ENCODE measurements at regions not wholly inside any gene's neighbourhood (a gene's known extent, or its start where the extent isn't known, plus 50 kb on each side); places are given as distances from the start of the nearest gene placed in this dataset.

GRCh38 chr5:162407614-162408013 is 340.0 kb downstream of the GABRG2 start:
- TF ChIP-seq CTCF (IDR thresholded peaks at IDR 0.05; ENCODE audit: low read depth, low read length), result no peak
- DNase-seq (ENCODE audit: low read depth in 2 of 2), result no peak
- no peak overlapping the region for H3K4me3 ChIP-seq (replicated peaks in 1 of 2; ENCODE audit: low read depth in 2 of 2, low read length in 2 of 2)

GRCh38 chr5:162410365-162410764 is 342.8 kb downstream of the GABRG2 start:
- DNase-seq (ENCODE audit: low read depth in 2 of 2), result no peak
- TF ChIP-seq CTCF (IDR thresholded peaks at IDR 0.05; ENCODE audit: low read depth, low read length), result no peak
- no peak overlapping the region for H3K4me3 ChIP-seq (replicated peaks in 1 of 2; ENCODE audit: low read depth in 2 of 2, low read length in 2 of 2)

- no peak overlapping the region for H3K4me3 ChIP-seq (replicated peaks in 1 of 2; ENCODE audit: low read depth in 2 of 2, low read length in 2 of 2)
- no peak for TF ChIP-seq CTCF (IDR thresholded peaks at IDR 0.05; ENCODE audit: low read depth, low read length)
- no peak for DNase-seq (ENCODE audit: low read depth in 2 of 2)
These were observed 361.6 kb downstream of the GABRG2 start for GRCh38 chr5:162429142-162429541.

GRCh38 chr5:162434281-162434680 is 366.7 kb downstream of the GABRG2 start:
- peak in 1 of 2 donors; percentile 3 for DNase-seq (ENCODE audit: low read depth in 2 of 2)
- TF ChIP-seq CTCF (IDR thresholded peaks at IDR 0.05; ENCODE audit: low read depth, low read length), result no peak
- no peak overlapping the region for H3K4me3 ChIP-seq (replicated peaks in 1 of 2; ENCODE audit: low read depth in 2 of 2, low read length in 2 of 2)

GRCh38 chr5:162436055-162436454 is 368.5 kb downstream of the GABRG2 start:
- DNase-seq (ENCODE audit: low read depth in 2 of 2), result no peak
- no peak overlapping the region for H3K4me3 ChIP-seq (replicated peaks in 1 of 2; ENCODE audit: low read depth in 2 of 2, low read length in 2 of 2)
- TF ChIP-seq CTCF (IDR thresholded peaks at IDR 0.05; ENCODE audit: low read depth, low read length), result no peak

GRCh38 chr5:162444129-162444762 is 376.7 kb downstream of the GABRG2 start:
- no peak overlapping the region for H3K4me3 ChIP-seq (replicated peaks in 1 of 2; ENCODE audit: low read depth in 2 of 2, low read length in 2 of 2)
- no peak for DNase-seq (ENCODE audit: low read depth in 2 of 2)
- no peak for TF ChIP-seq CTCF (IDR thresholded peaks at IDR 0.05; ENCODE audit: low read depth, low read length)

- TF ChIP-seq CTCF (IDR thresholded peaks at IDR 0.05; ENCODE audit: low read depth, low read length), result no peak
- no peak for DNase-seq (ENCODE audit: low read depth in 2 of 2)
- no peak overlapping the region for H3K4me3 ChIP-seq (replicated peaks in 1 of 2; ENCODE audit: low read depth in 2 of 2, low read length in 2 of 2)
These were observed 388.5 kb downstream of the GABRG2 start for GRCh38 chr5:162456086-162456485.

Measured in cardiac fibroblast (primary cell).